GM12892 (cell line): ENCODE measurements at regions not wholly inside any gene's neighbourhood (a gene's known extent, or its start where the extent isn't known, plus 50 kb on each side); places are given as distances from the start of the nearest gene placed in this dataset.

Experiments used
- POLR2A ChIP-seq: IDR thresholded peaks from 2 replicates; pipeline ENCODE4 v1.6.1; 2011; ENCODE audit warnings: low read depth, low read length, control low read depth
- POLR2AphosphoS5 ChIP-seq: IDR thresholded peaks from 2 replicates; pipeline ENCODE4 v1.6.1; 2011; ENCODE audit warnings: low read depth, low read length, control low read depth
- TAF1 ChIP-seq: IDR thresholded peaks from 2 replicates; pipeline ENCODE4 v1.6.1; 2011; ENCODE audit warnings: low read depth, mild to moderate bottlenecking, control low read depth, low read length, borderline replicate concordance

DNA sequence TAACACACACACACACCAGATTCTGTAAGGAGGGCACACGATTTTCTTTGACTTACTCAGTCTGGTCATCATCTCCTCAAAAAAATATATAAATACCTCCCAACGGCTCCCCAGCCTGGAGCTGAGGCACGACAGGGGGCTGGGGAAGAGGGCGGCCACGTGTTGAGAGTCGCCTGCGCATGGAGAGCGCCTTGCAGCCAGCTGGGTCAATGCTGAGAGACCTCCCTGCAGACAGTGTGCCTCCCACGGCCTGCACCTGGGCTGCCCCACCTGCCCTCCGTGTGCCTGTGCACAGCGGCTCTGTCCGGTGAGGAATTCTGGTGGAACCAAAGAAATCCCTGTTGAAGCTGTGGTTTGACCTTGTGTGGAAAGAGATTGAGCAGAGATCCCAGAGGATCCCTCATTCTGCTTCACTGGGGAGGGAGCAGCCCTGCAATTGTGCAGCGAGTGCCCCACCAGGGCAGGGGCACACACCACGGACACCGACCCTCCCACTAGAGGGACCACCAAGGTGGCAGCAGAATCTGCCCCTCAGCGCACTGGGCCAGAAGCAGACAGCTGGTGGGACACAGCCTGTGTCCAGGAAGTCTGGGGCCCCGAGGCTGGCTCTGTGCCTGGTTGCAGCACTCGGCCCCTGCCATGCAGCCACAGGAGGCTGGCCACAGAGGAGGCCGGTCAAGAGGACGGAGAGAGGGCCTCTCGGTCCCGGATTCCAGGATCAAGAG, 150.5 kb upstream of the PPP2R2D start:
- TF ChIP-seq TAF1 (no peak), POLR2A (no peak), POLR2AphosphoS5 (no peak)
